Epithelial cell of proximal tubule (primary cell): ENCODE measurements at regions not wholly inside any gene's neighbourhood (a gene's known extent, or its start where the extent isn't known, plus 50 kb on each side); places are given as distances from the start of the nearest gene placed in this dataset.

Source experiments
- DNase-seq: peaks from one replicate; pipeline ENCODE4 v3.0.0-alpha.2; 2011; ENCODE audit warnings: low read depth
- H3K4me3 ChIP-seq: 2 replicates; pipeline ENCODE4 v1.5.1; 2011; ENCODE audit warnings: low read depth, mild to moderate bottlenecking, low read length
- TF ChIP-seq, protein P1 (sequence below): conservative IDR thresholded peaks from 2 replicates; pipeline ENCODE4 v1.5.1; 2012; ENCODE audit warnings: low read depth, mild to moderate bottlenecking, low read length

DNA sequence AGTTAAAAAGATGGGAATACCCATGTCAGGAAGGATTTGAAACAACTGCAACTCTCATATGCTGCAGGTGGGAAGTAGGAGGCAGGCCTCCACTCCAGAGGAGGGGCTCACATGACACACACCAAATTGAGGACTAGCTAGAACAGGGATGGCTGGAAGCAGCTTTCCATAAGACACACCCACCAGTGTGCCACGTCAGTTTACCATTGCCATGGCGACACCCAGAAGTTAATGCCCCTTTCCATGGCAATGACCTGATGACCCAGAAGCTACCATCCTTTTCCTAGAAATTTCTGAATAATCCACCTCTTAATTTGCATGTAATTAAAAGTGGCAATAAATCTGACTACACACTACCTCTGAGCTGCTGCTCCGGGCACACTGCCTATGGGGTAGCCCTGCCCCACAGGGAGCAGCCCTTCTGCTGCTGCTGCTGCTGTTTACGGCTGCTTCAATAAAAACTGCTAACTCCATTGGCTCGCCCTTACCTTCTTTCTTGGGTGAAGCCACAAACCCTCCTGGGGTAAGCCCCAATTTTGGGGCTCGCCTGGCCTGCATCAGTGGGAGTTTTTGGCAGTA lies 89.4 kb downstream of the RRM2 start:
- no peak overlapping the region for H3K4me3 ChIP-seq
- TF ChIP-seq, protein P1, sequence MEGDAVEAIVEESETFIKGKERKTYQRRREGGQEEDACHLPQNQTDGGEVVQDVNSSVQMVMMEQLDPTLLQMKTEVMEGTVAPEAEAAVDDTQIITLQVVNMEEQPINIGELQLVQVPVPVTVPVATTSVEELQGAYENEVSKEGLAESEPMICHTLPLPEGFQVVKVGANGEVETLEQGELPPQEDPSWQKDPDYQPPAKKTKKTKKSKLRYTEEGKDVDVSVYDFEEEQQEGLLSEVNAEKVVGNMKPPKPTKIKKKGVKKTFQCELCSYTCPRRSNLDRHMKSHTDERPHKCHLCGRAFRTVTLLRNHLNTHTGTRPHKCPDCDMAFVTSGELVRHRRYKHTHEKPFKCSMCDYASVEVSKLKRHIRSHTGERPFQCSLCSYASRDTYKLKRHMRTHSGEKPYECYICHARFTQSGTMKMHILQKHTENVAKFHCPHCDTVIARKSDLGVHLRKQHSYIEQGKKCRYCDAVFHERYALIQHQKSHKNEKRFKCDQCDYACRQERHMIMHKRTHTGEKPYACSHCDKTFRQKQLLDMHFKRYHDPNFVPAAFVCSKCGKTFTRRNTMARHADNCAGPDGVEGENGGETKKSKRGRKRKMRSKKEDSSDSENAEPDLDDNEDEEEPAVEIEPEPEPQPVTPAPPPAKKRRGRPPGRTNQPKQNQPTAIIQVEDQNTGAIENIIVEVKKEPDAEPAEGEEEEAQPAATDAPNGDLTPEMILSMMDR: no peak
- no peak for DNase-seq

DNA sequence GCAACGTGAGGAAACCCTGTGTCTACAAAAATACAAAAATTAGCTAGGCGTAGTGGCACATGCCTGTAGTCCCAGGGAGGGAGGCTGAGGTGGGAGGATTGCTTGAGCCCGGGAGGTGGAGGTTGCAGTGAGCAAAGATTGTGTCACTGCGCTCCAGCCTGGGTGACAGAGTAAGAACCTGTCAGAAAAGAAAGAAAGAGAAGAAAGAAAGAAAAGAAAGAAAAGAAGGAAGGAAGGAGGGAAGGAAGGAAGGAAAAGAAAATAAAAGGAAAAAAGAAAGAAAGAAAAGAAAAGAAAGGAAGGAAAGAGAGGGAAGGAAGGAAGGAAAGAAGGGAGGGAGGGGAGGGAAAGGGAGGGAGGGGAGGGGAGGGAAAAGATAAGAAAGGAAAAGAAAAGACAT lies 89.9 kb upstream of the HPCAL1 start:
- TF ChIP-seq, protein P1: no peak
- no peak for DNase-seq
- H3K4me3 ChIP-seq: no peak overlapping the region

DNA sequence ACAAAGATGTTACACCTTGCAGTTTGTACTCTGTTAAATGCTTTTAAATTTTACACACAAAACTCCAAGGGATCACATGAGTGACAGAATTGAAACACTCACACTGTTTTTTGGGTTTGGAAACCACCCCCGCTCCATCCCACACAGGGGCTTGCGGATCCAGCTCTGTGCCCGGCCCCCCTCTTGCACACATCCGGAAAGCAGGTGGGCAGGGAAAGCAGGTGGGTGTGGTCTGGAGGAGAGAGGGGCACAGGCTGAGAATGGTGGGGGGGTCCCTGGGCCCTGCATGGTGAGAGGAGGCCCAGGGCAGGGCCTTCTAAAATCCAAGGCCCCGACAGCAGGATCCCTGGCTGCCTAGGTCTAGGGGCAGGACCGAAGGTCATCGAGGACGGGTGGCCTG lies 88.5 kb upstream of the HPCAL1 start:
- H3K4me3 ChIP-seq: no peak overlapping the region
- TF ChIP-seq, protein P1: no peak
- DNase-seq: no peak

DNA sequence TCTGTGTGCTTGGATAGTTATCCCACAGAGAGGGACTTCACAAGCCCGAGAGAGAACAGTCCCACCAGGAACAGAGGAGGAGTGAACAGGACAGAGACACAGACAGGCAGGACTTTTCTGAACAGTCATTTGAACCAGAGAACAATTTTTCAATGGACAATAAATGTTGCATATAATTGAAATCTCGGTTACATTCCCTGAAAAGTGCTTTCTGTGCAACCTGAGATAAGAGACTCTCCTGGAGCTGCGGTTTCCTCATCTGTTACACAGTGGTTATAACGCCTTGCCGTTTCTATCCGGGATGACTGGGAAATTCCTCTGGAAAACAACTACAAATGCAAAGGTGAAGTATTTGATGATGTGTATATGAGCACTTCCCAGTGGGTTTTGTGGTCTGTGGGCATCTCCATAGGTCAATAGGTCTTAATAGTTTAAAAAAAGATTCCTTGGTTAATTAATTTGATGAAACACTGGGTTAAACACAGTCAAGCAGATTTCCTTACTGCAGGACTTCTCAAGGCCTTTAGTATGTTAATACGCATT lies 87.2 kb upstream of the HPCAL1 start:
- no peak for DNase-seq
- TF ChIP-seq, protein P1: no peak
- H3K4me3 ChIP-seq: no peak overlapping the region

DNA sequence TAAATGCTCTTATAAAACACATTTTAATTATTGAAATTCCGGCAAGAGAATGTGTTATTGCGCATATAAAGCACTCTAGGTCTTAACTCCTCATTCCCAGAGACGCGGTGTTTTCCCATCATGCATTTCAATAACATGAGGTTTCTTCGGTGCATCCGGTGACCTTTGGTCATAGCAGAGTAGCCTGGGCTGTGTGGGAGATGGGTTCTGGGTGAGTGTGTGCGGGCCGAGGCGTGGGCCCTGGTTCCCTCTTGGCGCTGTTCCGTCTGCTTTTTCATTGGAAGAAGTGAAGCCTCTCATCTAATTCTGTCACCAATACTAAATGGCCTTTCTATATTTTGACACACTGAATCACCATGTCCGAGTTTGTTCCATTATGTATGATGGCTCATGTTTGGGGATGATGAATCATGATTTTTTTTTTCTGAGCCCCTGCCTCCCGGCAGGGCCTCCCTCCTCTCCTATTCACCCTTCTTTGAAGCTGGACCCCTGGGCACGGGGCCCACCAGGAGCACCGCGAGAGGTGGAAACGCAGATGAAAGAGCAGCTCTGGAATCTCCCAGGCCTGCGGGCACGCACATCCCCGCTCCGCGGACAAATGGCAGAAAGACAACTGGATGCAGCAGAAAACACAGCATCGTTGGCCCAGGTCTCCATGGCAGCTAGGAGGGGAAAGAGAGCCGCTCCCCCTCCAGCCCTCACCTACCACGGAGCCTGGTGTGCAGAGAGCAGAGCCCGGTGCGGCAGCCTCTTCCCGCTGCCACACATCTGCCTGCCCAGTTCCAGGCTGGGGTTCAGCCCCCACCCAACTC lies 85.8 kb upstream of the HPCAL1 start:
- H3K4me3 ChIP-seq: no peak overlapping the region
- DNase-seq: no peak
- TF ChIP-seq, protein P1: no peak

DNA sequence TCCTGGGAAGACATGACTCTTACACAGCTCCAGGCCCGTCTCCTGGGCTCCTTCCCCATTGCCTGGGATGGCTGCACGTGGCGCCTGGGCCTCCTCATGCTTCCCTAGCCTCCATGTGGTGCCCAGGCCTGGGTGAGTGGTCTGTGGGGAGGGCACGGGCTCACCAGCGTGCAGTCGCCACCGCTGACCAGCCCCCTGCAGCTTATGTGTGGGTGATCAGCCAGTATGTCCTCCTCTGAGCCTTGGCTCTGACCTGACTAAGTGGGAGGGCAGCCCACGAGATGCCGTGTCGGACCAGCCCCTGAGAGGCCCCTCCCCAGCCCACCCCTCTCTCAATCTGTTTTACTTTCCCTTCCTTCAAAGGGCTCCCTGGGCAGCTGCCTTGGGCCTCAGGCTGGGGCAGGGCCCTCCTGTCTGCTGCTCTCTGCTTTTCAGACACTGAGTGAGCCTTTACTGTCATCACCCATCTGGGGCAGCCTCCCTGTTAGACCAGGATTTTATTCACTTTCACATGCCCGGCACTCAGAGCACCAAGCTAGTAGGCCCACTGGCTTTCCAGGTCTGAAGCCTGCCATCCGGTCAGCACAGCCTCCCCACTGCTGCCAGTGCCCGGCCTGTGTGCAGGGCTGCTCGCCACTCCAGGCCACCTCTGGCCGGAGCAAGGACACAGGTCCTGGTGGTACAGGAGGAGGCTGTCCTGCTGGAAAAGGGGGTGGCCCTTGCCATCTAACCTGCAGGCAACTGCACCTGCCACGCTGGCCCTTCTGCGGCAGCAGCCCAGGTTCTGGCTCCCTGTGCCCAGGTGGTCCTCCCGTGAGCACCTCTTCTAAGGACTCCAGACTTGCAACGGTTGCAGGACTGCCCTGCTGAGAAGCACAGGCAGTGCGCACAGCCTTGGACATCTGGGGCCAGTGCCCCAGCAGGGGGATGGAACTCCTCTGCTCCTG lies 84.9 kb upstream of the HPCAL1 start:
- no peak for DNase-seq
- TF ChIP-seq, protein P1: no peak
- no peak overlapping the region for H3K4me3 ChIP-seq
